Mesendoderm (in vitro differentiated cells): ENCODE measurements at regions not wholly inside any gene's neighbourhood (a gene's known extent, or its start where the extent isn't known, plus 50 kb on each side); places are given as distances from the start of the nearest gene placed in this dataset.
A peak's percentile ranks its signal among the peaks of the same experiment; 100 is the strongest.

ENCODE experiments used
- DNase-seq: peaks from one replicate; pipeline ENCODE4 v3.0.0; 2013
- H2AK5ac ChIP-seq: 2 replicates; pipeline ENCODE4 v1.6.1; 2013; ENCODE audit warnings: low read length, inconsistent platforms
- H2BK120ac ChIP-seq: 2 replicates; pipeline ENCODE4 v1.6.1; 2013; ENCODE audit warnings: low read depth, mild to moderate bottlenecking, low read length, moderate library complexity, mixed read lengths
- H2BK15ac ChIP-seq: replicated peaks from 2 replicates; pipeline ENCODE4 v1.6.1; 2013; ENCODE audit warnings: low read depth, mild to moderate bottlenecking, moderate library complexity
- H2BK5ac ChIP-seq: 2 replicates; pipeline ENCODE4 v1.6.1; 2013; ENCODE audit warnings: low read length, inconsistent platforms
- H3K18ac ChIP-seq: 2 replicates; pipeline ENCODE4 v1.6.1; 2013; ENCODE audit warnings: mild to moderate bottlenecking, low read length, mixed read lengths
- H3K23ac ChIP-seq: one replicate; pipeline ENCODE4 v1.6.1; 2013; ENCODE audit warnings: low read length
- H3K27ac ChIP-seq: 2 replicates; pipeline ENCODE4 v1.5.1; 2013; ENCODE audit warnings: low read depth, mild to moderate bottlenecking, inconsistent platforms, low read length, moderate library complexity
- H3K27me3 ChIP-seq: 2 replicates; pipeline ENCODE4 v1.6.1; 2013; ENCODE audit warnings: low read length, control low read depth, mild to moderate bottlenecking, inconsistent platforms; ENCODE audit not compliant: insufficient read depth, poor library complexity
- H3K36me3 ChIP-seq: 2 replicates; pipeline ENCODE4 v1.6.1; 2013; ENCODE audit warnings: low read length, inconsistent platforms; ENCODE audit not compliant: control insufficient read depth, insufficient read depth
- H3K4ac ChIP-seq: one replicate; pipeline ENCODE4 v1.6.1; 2013; ENCODE audit warnings: low read depth, mild to moderate bottlenecking, low read length, moderate library complexity
- H3K4me1 ChIP-seq: 2 replicates; pipeline ENCODE4 v1.6.1; 2013; ENCODE audit warnings: low read depth, low read length, inconsistent platforms; ENCODE audit not compliant: control insufficient read depth
- H3K4me2 ChIP-seq: 2 replicates; pipeline ENCODE4 v1.6.1; 2013; ENCODE audit warnings: low read length
- H3K4me3 ChIP-seq: 2 replicates; pipeline ENCODE4 v1.5.1; 2013; ENCODE audit warnings: mild to moderate bottlenecking, low read length
- H3K56ac ChIP-seq: one replicate; pipeline ENCODE4 v1.6.1; 2013; ENCODE audit warnings: low read length
- H3K79me1 ChIP-seq: 2 replicates; pipeline ENCODE4 v1.6.1; 2013; ENCODE audit warnings: low read length, inconsistent platforms
- H3K79me2 ChIP-seq: 2 replicates; pipeline ENCODE4 v1.6.1; 2013; ENCODE audit warnings: mild to moderate bottlenecking, low read length; ENCODE audit not compliant: control insufficient read depth, insufficient read depth
- H3K9ac ChIP-seq: 2 replicates; pipeline ENCODE4 v1.6.1; 2013; ENCODE audit warnings: low read length, inconsistent platforms
- H4K5ac ChIP-seq: one replicate; pipeline ENCODE4 v1.6.1; 2013; ENCODE audit warnings: low read length
- H4K8ac ChIP-seq: one replicate; pipeline ENCODE4 v1.6.1; 2013; ENCODE audit warnings: low read depth, mild to moderate bottlenecking, control low read depth, low read length, moderate library complexity
- WGBS: extraction: QIAGEN DNeasy Blood & Tissue Kit; methylation state at CpG from one replicate; pipeline ENCODE4 v1.1.7; 2013; ENCODE audit warnings: low lambda C conversion rate, missing lambda C conversion rate; ENCODE audit not compliant: insufficient coverage; ENCODE audit errors: extremely low coverage; 5-methylcytosine and 5-hydroxymethylcytosine counted together

DNA sequence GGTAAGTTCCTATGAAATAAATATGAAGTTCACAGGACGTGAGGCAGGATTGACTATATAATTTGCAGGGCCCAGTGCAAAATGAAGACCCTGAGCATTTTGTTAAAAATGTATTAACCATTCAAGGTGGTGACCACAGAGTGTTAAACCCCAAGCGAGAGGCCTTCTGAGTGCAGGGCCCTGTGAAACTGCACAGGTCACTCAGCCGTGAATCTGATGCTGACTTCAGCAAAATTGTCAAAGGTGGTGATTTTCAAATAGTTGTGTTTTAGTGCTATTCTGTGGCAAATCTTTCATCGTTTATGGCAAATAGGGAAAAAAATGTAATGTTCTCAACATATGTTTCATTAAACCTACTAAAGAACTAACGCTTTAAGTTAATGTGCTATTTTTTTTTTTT, 334.0 kb upstream of the NAV3 start:
- Histone ChIP-seq H3K4ac (no peak overlapping the region), H4K8ac (no peak overlapping the region), H2BK15ac (no peak overlapping the region), H3K79me2 (no peaks in the 10 kb centered on the region), H3K79me1 (no peaks in the 10 kb centered on the region), H3K36me3 (no peaks in the 10 kb centered on the region), H3K4me3 (no peak overlapping the region), H3K4me1 (no peaks in the 10 kb centered on the region), H4K5ac (no peak overlapping the region), H3K27me3 (no peaks in the 10 kb centered on the region), H3K18ac (no peak overlapping the region), H3K4me2 (no peak overlapping the region), H3K9ac (no peak overlapping the region), H3K27ac (no peak overlapping the region), H3K56ac (no peak overlapping the region), H2AK5ac (no peak overlapping the region), H2BK120ac (no peak overlapping the region), H2BK5ac (no peak overlapping the region), H3K23ac (no peak overlapping the region)
- no peak for DNase-seq
- no CpG with 5 or more reads among the region's 5 CpGs for WGBS

GRCh38 chr12:77494296-77494695, 336.4 kb upstream of the NAV3 start:
- no CpG with 5 or more reads among the region's 3 CpGs for WGBS
- Histone ChIP-seq H3K27me3 (no peaks in the 10 kb centered on the region), H4K5ac (no peak overlapping the region), H2BK15ac (no peak overlapping the region), H3K4me2 (no peak overlapping the region), H3K18ac (no peak overlapping the region), H3K9ac (no peak overlapping the region), H3K23ac (no peak overlapping the region), H3K79me1 (no peaks in the 10 kb centered on the region), H2AK5ac (no peak overlapping the region), H3K56ac (no peak overlapping the region), H3K4me3 (no peak overlapping the region), H3K4ac (no peak overlapping the region), H3K27ac (no peak overlapping the region), H3K4me1 (no peaks in the 10 kb centered on the region), H3K79me2 (no peaks in the 10 kb centered on the region), H2BK5ac (no peak overlapping the region), H4K8ac (no peak overlapping the region), H3K36me3 (no peaks in the 10 kb centered on the region), H2BK120ac (no peak overlapping the region)
- DNase-seq = no peak

DNA sequence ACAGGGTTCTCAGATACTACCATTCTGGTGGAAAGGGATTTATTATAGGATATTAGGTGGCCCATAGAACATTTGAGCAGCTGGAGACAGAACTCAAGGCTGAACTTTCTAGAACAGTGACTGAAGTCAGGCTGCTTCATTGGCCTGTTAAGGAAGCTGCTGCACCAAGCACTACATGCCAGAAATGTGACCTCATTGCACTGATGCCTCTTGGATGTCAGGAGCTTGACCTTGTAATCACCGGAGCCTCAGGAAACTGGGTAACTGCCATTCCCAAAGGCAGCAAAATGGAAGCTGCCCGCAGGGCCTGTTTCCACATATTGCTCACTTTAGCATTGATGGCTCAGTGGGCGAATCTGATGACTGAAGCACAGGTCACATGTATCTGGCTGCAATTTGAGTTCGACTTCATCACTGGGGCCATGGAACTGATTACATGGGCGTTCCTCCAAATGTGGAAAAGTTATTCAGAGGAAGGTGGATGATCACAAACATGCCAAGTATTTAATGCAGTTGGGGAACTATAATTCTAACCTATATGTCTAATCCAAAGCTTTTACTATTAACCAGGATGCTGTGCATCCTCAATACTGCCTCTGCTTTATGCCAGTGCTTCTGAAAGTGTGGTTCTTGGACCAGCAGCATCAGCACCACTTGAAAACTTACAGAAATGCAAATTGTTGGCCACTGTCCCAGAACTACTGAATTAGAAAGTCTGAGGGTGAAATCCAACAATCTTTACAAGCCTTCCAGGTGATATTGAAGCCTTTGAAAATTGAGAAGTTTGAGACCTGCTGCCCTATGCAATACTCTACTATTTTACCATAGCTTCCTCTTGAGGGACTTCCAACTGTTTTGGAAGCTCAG, 337.2 kb upstream of the NAV3 start:
- H4K5ac ChIP-seq = no peak overlapping the region
- DNase-seq = peak; percentile 58

DNA sequence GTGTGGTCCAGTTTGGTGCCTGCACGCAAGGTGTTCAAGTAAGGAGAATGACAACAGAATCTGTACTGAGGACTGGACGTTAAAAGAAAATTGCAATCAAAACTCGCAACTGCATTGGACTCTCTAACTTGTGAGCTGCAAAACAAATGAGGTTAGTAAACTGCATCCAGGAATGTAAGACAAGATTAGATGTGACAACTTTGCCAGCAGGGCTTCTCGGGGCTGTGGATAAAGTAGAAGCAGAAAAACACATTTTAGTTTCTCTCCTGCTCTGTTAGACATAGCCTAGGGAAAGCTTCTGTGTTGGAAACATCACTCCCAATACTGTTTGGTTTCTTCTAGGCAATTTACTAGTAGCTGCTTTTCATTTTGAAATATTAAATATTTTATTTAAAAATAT, 338.2 kb upstream of the NAV3 start:
- Histone ChIP-seq H3K4me3 (no peak overlapping the region), H4K5ac (no peak overlapping the region), H2AK5ac (no peak overlapping the region), H3K18ac (no peak overlapping the region), H3K4me2 (no peak overlapping the region), H3K4ac (no peak overlapping the region), H2BK5ac (no peak overlapping the region), H4K8ac (no peak overlapping the region), H3K27ac (no peak overlapping the region), H3K27me3 (no peaks in the 10 kb centered on the region), H3K9ac (no peak overlapping the region), H3K79me1 (no peaks in the 10 kb centered on the region), H3K4me1 (no peaks in the 10 kb centered on the region), H3K36me3 (no peaks in the 10 kb centered on the region), H2BK120ac (no peak overlapping the region), H3K56ac (no peak overlapping the region), H2BK15ac (no peak overlapping the region), H3K23ac (no peak overlapping the region), H3K79me2 (no peaks in the 10 kb centered on the region)
- peak; percentile 16 for DNase-seq
- WGBS = no CpG with 5 or more reads among the region's 4 CpGs

More for the DNA sequence above, 337.2 kb upstream of the NAV3 start:
- Histone ChIP-seq H3K18ac (no peak overlapping the region), H3K27me3 (no peaks in the 10 kb centered on the region), H2BK5ac (no peak overlapping the region), H3K4ac (no peak overlapping the region), H2BK15ac (no peak overlapping the region), H3K36me3 (no peaks in the 10 kb centered on the region), H3K4me1 (no peaks in the 10 kb centered on the region), H2AK5ac (no peak overlapping the region), H3K23ac (no peak overlapping the region), H3K4me3 (no peak overlapping the region), H3K9ac (no peak overlapping the region), H2BK120ac (no peak overlapping the region), H3K4me2 (no peak overlapping the region), H3K79me1 (no peaks in the 10 kb centered on the region), H3K56ac (no peak overlapping the region), H3K79me2 (no peaks in the 10 kb centered on the region), H3K27ac (no peak overlapping the region), H4K8ac (no peak overlapping the region)
- no CpG with 5 or more reads among the region's 5 CpGs for WGBS

- no peak overlapping the region for H3K56ac ChIP-seq
- no CpG with 5 or more reads among the region's 4 CpGs for whole genome bisulfite sequencing
Measured at GRCh38 chr12:77489331-77489970, 341.2 kb upstream of the NAV3 start.

More at GRCh38 chr12:77489331-77489970, 341.2 kb upstream of the NAV3 start:
- no peak overlapping the region for H3K9ac ChIP-seq
- H3K4me1 ChIP-seq = peaks cover 1% of the 10 kb centered on the region
- H2BK5ac ChIP-seq = no peak overlapping the region
- H3K23ac ChIP-seq = no peak overlapping the region
- no peak overlapping the region for H2BK15ac ChIP-seq
- H3K4me2 ChIP-seq = no peak overlapping the region
- H2BK120ac ChIP-seq = no peak overlapping the region
- H3K36me3 ChIP-seq = no peaks in the 10 kb centered on the region
- H3K4ac ChIP-seq = no peak overlapping the region
- H3K4me3 ChIP-seq = no peak overlapping the region
- no peak overlapping the region for H2AK5ac ChIP-seq
- H4K8ac ChIP-seq = no peak overlapping the region
- H3K18ac ChIP-seq = no peak overlapping the region
- H3K27me3 ChIP-seq = no peaks in the 10 kb centered on the region
- no peaks in the 10 kb centered on the region for H3K79me1 ChIP-seq
- no peak for DNase-seq
- no peaks in the 10 kb centered on the region for H3K79me2 ChIP-seq
- H3K27ac ChIP-seq = no peak overlapping the region
- H4K5ac ChIP-seq = no peak overlapping the region
